HCT116 (cell line): ENCODE measurements at regions not wholly inside any gene's neighbourhood (a gene's known extent, or its start where the extent isn't known, plus 50 kb on each side); places are given as distances from the start of the nearest gene placed in this dataset.

Source experiments
- ATF3 ChIP-seq: IDR thresholded peaks from 2 replicates; pipeline ENCODE4 v1.6.1; 2012
- POLR2A ChIP-seq: IDR thresholded peaks from 2 replicates; pipeline ENCODE4 v1.7.0; 2011; ENCODE audit warnings: borderline replicate concordance; ENCODE audit not compliant: insufficient read depth, insufficient read length; ENCODE audit errors: extremely low read depth
- POLR2AphosphoS5 ChIP-seq: IDR thresholded peaks from 2 replicates; pipeline ENCODE4 v1.6.1; 2011; ENCODE audit warnings: mild to moderate bottlenecking, low read depth, low read length, moderate library complexity
- REST ChIP-seq: IDR thresholded peaks from 2 replicates; pipeline ENCODE4 v1.6.1; 2012; ENCODE audit warnings: low read depth
- YY1 ChIP-seq: IDR thresholded peaks from 2 replicates; pipeline ENCODE4 v1.6.1; 2011; ENCODE audit warnings: low read length, low read depth, moderate library complexity, mild to moderate bottlenecking; ENCODE audit not compliant: insufficient replicate concordance; ENCODE audit errors: extremely low read depth
- TF ChIP-seq, protein P1 (sequence below), 3 experiments: fragments of 200-600 bp in 1 of 3; sonication (generic) in 1 of 3; IDR thresholded peaks in 2 of 3; conservative IDR thresholded peaks in 1 of 3; 2 replicates each; pipeline ENCODE4 v1.5.1; 2012 to 2017; ENCODE audit warnings: low read depth in 2 of 3, low read length in 2 of 3, antibody characterized with exemption in 1 of 3, borderline replicate concordance in 1 of 3, control low read depth in 1 of 3, mild to moderate bottlenecking in 1 of 3, mixed read lengths in 1 of 3, mixed run types in 1 of 3, moderate library complexity in 1 of 3; ENCODE audit not compliant: insufficient read depth in 1 of 3
- TF ChIP-seq, protein P2 (sequence below): IDR thresholded peaks from 2 replicates; pipeline ENCODE4 v1.6.1; 2012

DNA sequence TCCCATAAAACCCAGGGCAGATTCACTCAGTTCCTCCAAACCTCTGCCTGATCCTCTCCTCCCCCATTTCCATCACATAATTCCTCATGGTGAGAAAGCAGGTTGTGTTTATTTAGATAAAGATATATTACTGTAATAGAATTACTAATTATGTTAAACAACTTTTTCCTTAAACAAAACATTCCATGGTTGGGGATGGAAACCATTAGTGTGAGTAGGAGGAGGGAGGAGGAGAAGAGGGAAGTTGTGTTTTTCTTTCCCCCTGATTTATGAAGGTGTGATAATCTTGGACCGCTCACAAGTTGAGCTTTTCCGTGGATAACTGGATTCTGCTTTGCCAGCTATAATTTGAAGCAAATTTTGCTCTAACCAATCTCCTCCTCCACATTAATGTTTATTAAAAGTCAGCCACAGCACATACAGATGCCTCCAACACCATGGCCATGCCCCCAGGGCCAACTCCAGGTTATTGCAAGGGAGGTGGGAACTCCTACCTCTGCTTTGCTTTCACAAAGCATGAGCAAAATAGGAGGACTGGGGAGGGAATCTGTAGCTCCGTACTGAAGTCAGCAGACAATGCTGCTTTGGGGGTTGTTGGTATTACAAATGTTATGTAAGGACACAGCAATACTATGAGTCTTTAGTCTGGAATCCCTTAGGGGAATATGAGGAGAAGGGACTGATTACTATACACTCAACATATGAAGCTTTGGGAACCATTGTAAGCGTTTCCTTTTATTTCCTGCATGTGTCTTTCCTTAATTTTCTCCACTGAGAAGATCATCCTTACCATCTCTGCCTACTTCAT is 542.0 kb downstream of the DHX35 start:
- TF ChIP-seq REST (no peak), POLR2AphosphoS5 (no peak), YY1 (no peak), ATF3 (no peak), POLR2A (no peak)
- TF ChIP-seq, protein P1, sequence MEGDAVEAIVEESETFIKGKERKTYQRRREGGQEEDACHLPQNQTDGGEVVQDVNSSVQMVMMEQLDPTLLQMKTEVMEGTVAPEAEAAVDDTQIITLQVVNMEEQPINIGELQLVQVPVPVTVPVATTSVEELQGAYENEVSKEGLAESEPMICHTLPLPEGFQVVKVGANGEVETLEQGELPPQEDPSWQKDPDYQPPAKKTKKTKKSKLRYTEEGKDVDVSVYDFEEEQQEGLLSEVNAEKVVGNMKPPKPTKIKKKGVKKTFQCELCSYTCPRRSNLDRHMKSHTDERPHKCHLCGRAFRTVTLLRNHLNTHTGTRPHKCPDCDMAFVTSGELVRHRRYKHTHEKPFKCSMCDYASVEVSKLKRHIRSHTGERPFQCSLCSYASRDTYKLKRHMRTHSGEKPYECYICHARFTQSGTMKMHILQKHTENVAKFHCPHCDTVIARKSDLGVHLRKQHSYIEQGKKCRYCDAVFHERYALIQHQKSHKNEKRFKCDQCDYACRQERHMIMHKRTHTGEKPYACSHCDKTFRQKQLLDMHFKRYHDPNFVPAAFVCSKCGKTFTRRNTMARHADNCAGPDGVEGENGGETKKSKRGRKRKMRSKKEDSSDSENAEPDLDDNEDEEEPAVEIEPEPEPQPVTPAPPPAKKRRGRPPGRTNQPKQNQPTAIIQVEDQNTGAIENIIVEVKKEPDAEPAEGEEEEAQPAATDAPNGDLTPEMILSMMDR (IDR thresholded peaks at IDR 0.05 in 2 of 3, conservative IDR thresholded peaks at IDR 0.05 in 1 of 3; ENCODE audit: borderline replicate concordance in 1 of 3, insufficient read depth in 1 of 3, low read depth in 2 of 3, low read length in 2 of 3): no peak
- TF ChIP-seq, protein P2, sequence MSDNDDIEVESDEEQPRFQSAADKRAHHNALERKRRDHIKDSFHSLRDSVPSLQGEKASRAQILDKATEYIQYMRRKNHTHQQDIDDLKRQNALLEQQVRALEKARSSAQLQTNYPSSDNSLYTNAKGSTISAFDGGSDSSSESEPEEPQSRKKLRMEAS: no peak
